ENCODE measurements at regions not wholly inside any gene's neighbourhood (a gene's known extent, or its start where the extent isn't known, plus 50 kb on each side); places are given as distances from the start of the nearest gene placed in this dataset.

- TF ChIP-seq, protein P1, sequence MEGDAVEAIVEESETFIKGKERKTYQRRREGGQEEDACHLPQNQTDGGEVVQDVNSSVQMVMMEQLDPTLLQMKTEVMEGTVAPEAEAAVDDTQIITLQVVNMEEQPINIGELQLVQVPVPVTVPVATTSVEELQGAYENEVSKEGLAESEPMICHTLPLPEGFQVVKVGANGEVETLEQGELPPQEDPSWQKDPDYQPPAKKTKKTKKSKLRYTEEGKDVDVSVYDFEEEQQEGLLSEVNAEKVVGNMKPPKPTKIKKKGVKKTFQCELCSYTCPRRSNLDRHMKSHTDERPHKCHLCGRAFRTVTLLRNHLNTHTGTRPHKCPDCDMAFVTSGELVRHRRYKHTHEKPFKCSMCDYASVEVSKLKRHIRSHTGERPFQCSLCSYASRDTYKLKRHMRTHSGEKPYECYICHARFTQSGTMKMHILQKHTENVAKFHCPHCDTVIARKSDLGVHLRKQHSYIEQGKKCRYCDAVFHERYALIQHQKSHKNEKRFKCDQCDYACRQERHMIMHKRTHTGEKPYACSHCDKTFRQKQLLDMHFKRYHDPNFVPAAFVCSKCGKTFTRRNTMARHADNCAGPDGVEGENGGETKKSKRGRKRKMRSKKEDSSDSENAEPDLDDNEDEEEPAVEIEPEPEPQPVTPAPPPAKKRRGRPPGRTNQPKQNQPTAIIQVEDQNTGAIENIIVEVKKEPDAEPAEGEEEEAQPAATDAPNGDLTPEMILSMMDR (IDR thresholded peaks at IDR 0.05): no peak
- TF ChIP-seq POLR2AphosphoS5 (IDR thresholded peaks at IDR 0.05): no peak
Measured at GRCh38 chr7:113456533-113456932, 338.2 kb upstream of the SMIM30 start.

Measured in breast epithelium (tissue), 3 donors.